ENCODE measurements at regions not wholly inside any gene's neighbourhood (a gene's known extent, or its start where the extent isn't known, plus 50 kb on each side); places are given as distances from the start of the nearest gene placed in this dataset.

GRCh38 chr10:61140765-61141392 is 196.9 kb upstream of the RHOBTB1 start:
- DNase-seq (ENCODE audit: low spot score), result no peak
- Mint-ChIP-seq H3K27me3 (ENCODE audit: insufficient read depth) (peaks cover 10% of the 10 kb centered on the region), H3K36me3 (ENCODE audit: low read depth) (no peaks in the 10 kb centered on the region), H3K9me3 (no peaks in the 10 kb centered on the region), H3K27ac (no peak overlapping the region), H3K4me1 (ENCODE audit: low read depth) (no peaks in the 10 kb centered on the region), H3K4me3 (no peak overlapping the region)
- intact Hi-C loops (cut with micrococcal nuclease), result loop anchor here (1.0 to 5.0 kb wide), 2 partner anchors 143 to 596 kb away; no protein-coding TSS in a partner anchor

GRCh38 chr10:61139592-61139953 is 195.6 kb upstream of the RHOBTB1 start:
- no peak overlapping the region for H3K4me3 Mint-ChIP-seq
- intact Hi-C loops (cut with micrococcal nuclease), result no loop called here
- no peaks in the 10 kb centered on the region for H3K36me3 Mint-ChIP-seq (ENCODE audit: low read depth)
- H3K4me1 Mint-ChIP-seq (ENCODE audit: low read depth), result no peaks in the 10 kb centered on the region
- H3K9me3 Mint-ChIP-seq, result no peaks in the 10 kb centered on the region
- H3K27ac Mint-ChIP-seq, result no peak overlapping the region
- no peak for DNase-seq (ENCODE audit: low spot score)
- H3K27me3 Mint-ChIP-seq (ENCODE audit: insufficient read depth), result peaks cover 6% of the 10 kb centered on the region

- no peaks in the 10 kb centered on the region for H3K4me1 Mint-ChIP-seq (ENCODE audit: low read depth)
- H3K27me3 Mint-ChIP-seq (ENCODE audit: insufficient read depth), result peaks cover 6% of the 10 kb centered on the region
- H3K36me3 Mint-ChIP-seq (ENCODE audit: low read depth), result no peaks in the 10 kb centered on the region
- no peak for DNase-seq (ENCODE audit: low spot score)
- no peak overlapping the region for H3K4me3 Mint-ChIP-seq
- no peak overlapping the region for H3K27ac Mint-ChIP-seq
- intact Hi-C loops (cut with micrococcal nuclease), result no loop called here
- no peaks in the 10 kb centered on the region for H3K9me3 Mint-ChIP-seq
These were observed 195.0 kb upstream of the RHOBTB1 start for GRCh38 chr10:61138708-61139591.

GRCh38 chr10:61136139-61136538 is 192.2 kb upstream of the RHOBTB1 start:
- no peak for DNase-seq (ENCODE audit: low spot score)
- Mint-ChIP-seq H3K9me3 (no peaks in the 10 kb centered on the region), H3K4me3 (no peak overlapping the region), H3K27me3 (ENCODE audit: insufficient read depth) (peaks cover 6% of the 10 kb centered on the region), H3K4me1 (ENCODE audit: low read depth) (no peaks in the 10 kb centered on the region), H3K36me3 (ENCODE audit: low read depth) (no peaks in the 10 kb centered on the region), H3K27ac (no peak overlapping the region)
- intact Hi-C loops (cut with micrococcal nuclease), result no loop called here

- Mint-ChIP-seq H3K27me3 (ENCODE audit: insufficient read depth) (peaks cover 6% of the 10 kb centered on the region), H3K27ac (no peak overlapping the region), H3K4me1 (ENCODE audit: low read depth) (no peaks in the 10 kb centered on the region), H3K4me3 (no peak overlapping the region), H3K36me3 (ENCODE audit: low read depth) (no peaks in the 10 kb centered on the region), H3K9me3 (no peaks in the 10 kb centered on the region)
- intact Hi-C loops (cut with micrococcal nuclease), result no loop called here
- no peak for DNase-seq (ENCODE audit: low spot score)
These were observed 191.3 kb upstream of the RHOBTB1 start for GRCh38 chr10:61135276-61135721.

- intact Hi-C loops (cut with micrococcal nuclease), result no loop called here
- Mint-ChIP-seq H3K4me1 (ENCODE audit: low read depth) (no peaks in the 10 kb centered on the region), H3K4me3 (no peak overlapping the region), H3K27me3 (ENCODE audit: insufficient read depth) (peaks cover 2% of the 10 kb centered on the region), H3K27ac (no peak overlapping the region), H3K9me3 (no peaks in the 10 kb centered on the region), H3K36me3 (ENCODE audit: low read depth) (no peaks in the 10 kb centered on the region)
- no peak for DNase-seq (ENCODE audit: low spot score)
These were observed 186.4 kb upstream of the RHOBTB1 start for GRCh38 chr10:61130366-61130765.

- DNase-seq (ENCODE audit: low spot score), result no peak
- peaks cover 2% of the 10 kb centered on the region for H3K27me3 Mint-ChIP-seq (ENCODE audit: insufficient read depth)
- H3K27ac Mint-ChIP-seq, result no peak overlapping the region
- H3K36me3 Mint-ChIP-seq (ENCODE audit: low read depth), result no peaks in the 10 kb centered on the region
- H3K4me1 Mint-ChIP-seq (ENCODE audit: low read depth), result no peaks in the 10 kb centered on the region
- no peak overlapping the region for H3K4me3 Mint-ChIP-seq
- intact Hi-C loops (cut with micrococcal nuclease), result no loop called here
- no peaks in the 10 kb centered on the region for H3K9me3 Mint-ChIP-seq
These were observed 184.2 kb upstream of the RHOBTB1 start for GRCh38 chr10:61128196-61128595.

- DNase-seq (ENCODE audit: low spot score), result no peak
- no peaks in the 10 kb centered on the region for H3K9me3 Mint-ChIP-seq
- H3K36me3 Mint-ChIP-seq (ENCODE audit: low read depth), result no peaks in the 10 kb centered on the region
- intact Hi-C loops (cut with micrococcal nuclease), result no loop called here
- no peaks in the 10 kb centered on the region for H3K4me1 Mint-ChIP-seq (ENCODE audit: low read depth)
- H3K4me3 Mint-ChIP-seq, result no peak overlapping the region
- no peaks in the 10 kb centered on the region for H3K27me3 Mint-ChIP-seq (ENCODE audit: insufficient read depth)
- H3K27ac Mint-ChIP-seq, result no peak overlapping the region
These were observed 181.7 kb upstream of the RHOBTB1 start for GRCh38 chr10:61125560-61126170.

- no peak for DNase-seq (ENCODE audit: low spot score)
- Mint-ChIP-seq H3K27me3 (ENCODE audit: insufficient read depth) (no peaks in the 10 kb centered on the region), H3K4me1 (ENCODE audit: low read depth) (no peaks in the 10 kb centered on the region), H3K36me3 (ENCODE audit: low read depth) (no peaks in the 10 kb centered on the region), H3K4me3 (no peak overlapping the region), H3K9me3 (no peaks in the 10 kb centered on the region), H3K27ac (no peak overlapping the region)
- intact Hi-C loops (cut with micrococcal nuclease), result no loop called here
These were observed 181.0 kb upstream of the RHOBTB1 start for GRCh38 chr10:61124756-61125530.

GRCh38 chr10:61120805-61121204 is 176.8 kb upstream of the RHOBTB1 start:
- H3K36me3 Mint-ChIP-seq (ENCODE audit: low read depth), result no peaks in the 10 kb centered on the region
- no peak overlapping the region for H3K4me3 Mint-ChIP-seq
- H3K27ac Mint-ChIP-seq, result no peak overlapping the region
- DNase-seq (ENCODE audit: low spot score), result no peak
- H3K9me3 Mint-ChIP-seq, result no peaks in the 10 kb centered on the region
- H3K4me1 Mint-ChIP-seq (ENCODE audit: low read depth), result no peaks in the 10 kb centered on the region
- H3K27me3 Mint-ChIP-seq (ENCODE audit: insufficient read depth), result peaks cover 2% of the 10 kb centered on the region
- intact Hi-C loops (cut with micrococcal nuclease), result no loop called here

- no peak overlapping the region for H3K4me3 Mint-ChIP-seq
- intact Hi-C loops (cut with micrococcal nuclease), result no loop called here
- DNase-seq (ENCODE audit: low spot score), result no peak
- no peak overlapping the region for H3K27ac Mint-ChIP-seq
- H3K36me3 Mint-ChIP-seq (ENCODE audit: low read depth), result no peaks in the 10 kb centered on the region
- no peaks in the 10 kb centered on the region for H3K4me1 Mint-ChIP-seq (ENCODE audit: low read depth)
- H3K27me3 Mint-ChIP-seq (ENCODE audit: insufficient read depth), result peaks cover 4% of the 10 kb centered on the region
- H3K9me3 Mint-ChIP-seq, result no peaks in the 10 kb centered on the region
These were observed 175.6 kb upstream of the RHOBTB1 start for GRCh38 chr10:61119573-61119972.

- intact Hi-C loops (cut with micrococcal nuclease), result no loop called here
- no peak for DNase-seq (ENCODE audit: low spot score)
- Mint-ChIP-seq H3K4me1 (ENCODE audit: low read depth) (no peaks in the 10 kb centered on the region), H3K4me3 (no peak overlapping the region), H3K9me3 (no peaks in the 10 kb centered on the region), H3K36me3 (ENCODE audit: low read depth) (no peaks in the 10 kb centered on the region), H3K27me3 (ENCODE audit: insufficient read depth) (peaks cover 11% of the 10 kb centered on the region), H3K27ac (no peak overlapping the region)
These were observed 171.9 kb upstream of the RHOBTB1 start for GRCh38 chr10:61115897-61116296.
